Naive thymus-derived CD8-positive, alpha-beta T cell (primary cell): ENCODE measurements at regions not wholly inside any gene's neighbourhood (a gene's known extent, or its start where the extent isn't known, plus 50 kb on each side); places are given as distances from the start of the nearest gene placed in this dataset.

Experiments used
- ATAC-seq, 2 donors: fragments of 150-1000 bp; cut with Tn5 transposase in 1 of 2; sonication (Bioruptor Pico), chemical (Tn5 transposase) in 1 of 2; 1 replicate in 1 of 2; 2 replicates in 1 of 2; pipeline ENCODE4 v1.10.0; 2021; ENCODE audit warnings: mild to moderate bottlenecking in 2 of 2, moderate library complexity in 2 of 2
- POLR2A ChIA-PET: fragments of 350-600 bp; sonication (Branson Sonifier 250); formaldehyde crosslinking; loops from one replicate; lab custom pipeline; 2021; ENCODE audit warnings: antibody characterized with exemption; lab: Charles Lee
- DNase-seq, 10 donors: peaks; one replicate each; pipeline versions ENCODE4 v3.0.0 to v3.0.0-alpha.2; 2020 to 2022
- H3K27ac Mint-ChIP-seq, 10 donors: one replicate each; pipeline ENCODE4 v1.8.0; 2020 to 2022; ENCODE audit warnings: mild to moderate bottlenecking in 10 of 10, mixed read lengths in 10 of 10, moderate library complexity in 4 of 10, inconsistent platforms in 1 of 10
- H3K27me3 Mint-ChIP-seq, 5 donors: one replicate each; pipeline ENCODE4 v1.8.0; 2021 to 2022; ENCODE audit warnings: mixed read lengths in 5 of 5
- H3K36me3 Mint-ChIP-seq, 3 donors: one replicate each; pipeline ENCODE4 v1.8.0; 2020 to 2022; ENCODE audit warnings: mixed read lengths in 3 of 3, mild to moderate bottlenecking in 2 of 3, inconsistent platforms in 1 of 3
- H3K4me1 Mint-ChIP-seq, 4 donors: one replicate each; pipeline ENCODE4 v1.8.0; 2021 to 2022; ENCODE audit warnings: mixed read lengths in 4 of 4
- H3K4me3 Mint-ChIP-seq, 10 donors: one replicate each; pipeline ENCODE4 v1.8.0; 2020 to 2022; ENCODE audit warnings: mild to moderate bottlenecking in 10 of 10, mixed read lengths in 10 of 10, moderate library complexity in 6 of 10, inconsistent platforms in 1 of 10
- H3K9me3 Mint-ChIP-seq, 9 donors: one replicate each; pipeline ENCODE4 v1.8.0; 2020 to 2022; ENCODE audit warnings: mixed read lengths in 9 of 9, mild to moderate bottlenecking in 3 of 9, inconsistent platforms in 1 of 9, moderate library complexity in 1 of 9

GRCh38 chr6:67265996-67266921, 1368.8 kb upstream of the ADGRB3 start:
- no peak for ATAC-seq
- Mint-ChIP-seq H3K36me3 (no peaks in the 10 kb centered on the region), H3K4me1 (no peaks in the 10 kb centered on the region), H3K27ac (no peak overlapping the region), H3K9me3 (peaks cover 3 to 26% (median 13%) of the 10 kb centered on the region in 9 donors), H3K27me3 (no peaks in the 10 kb centered on the region), H3K4me3 (no peak overlapping the region)
- POLR2A ChIA-PET: no interaction called here
- DNase-seq: no peak

GRCh38 chr6:67252663-67253062, 1382.4 kb upstream of the ADGRB3 start:
- Mint-ChIP-seq H3K4me1 (no peaks in the 10 kb centered on the region), H3K9me3 (peaks cover 0 to 24% (median 3%) of the 10 kb centered on the region in 9 donors), H3K27ac (no peak overlapping the region), H3K4me3 (no peak overlapping the region), H3K36me3 (no peaks in the 10 kb centered on the region), H3K27me3 (no peaks in the 10 kb centered on the region)
- no peak for DNase-seq
- POLR2A ChIA-PET: no interaction called here
- no peak for ATAC-seq

- DNase-seq (no peak), ATAC-seq (no peak)
- POLR2A ChIA-PET: no interaction called here
- no peak overlapping the region for H3K27ac Mint-ChIP-seq
- H3K4me3 Mint-ChIP-seq: no peak overlapping the region
- no peaks in the 10 kb centered on the region for H3K36me3 Mint-ChIP-seq
- no peaks in the 10 kb centered on the region for H3K27me3 Mint-ChIP-seq
- H3K9me3 Mint-ChIP-seq: peaks cover 0 to 8% (median 2%) of the 10 kb centered on the region in 9 donors
- no peaks in the 10 kb centered on the region for H3K4me1 Mint-ChIP-seq
These were observed 1387.0 kb upstream of the ADGRB3 start for GRCh38 chr6:67248077-67248476.

GRCh38 chr6:67244037-67244436, 1391.0 kb upstream of the ADGRB3 start:
- Mint-ChIP-seq H3K4me3 (no peak overlapping the region), H3K9me3 (peaks cover 0 to 12% (median 0%) of the 10 kb centered on the region in 9 donors), H3K27ac (no peak overlapping the region), H3K4me1 (no peaks in the 10 kb centered on the region), H3K27me3 (no peaks in the 10 kb centered on the region), H3K36me3 (no peaks in the 10 kb centered on the region)
- ATAC-seq: no peak
- POLR2A ChIA-PET: no interaction called here
- no peak for DNase-seq

- no peak for DNase-seq
- Mint-ChIP-seq H3K27me3 (no peaks in the 10 kb centered on the region), H3K27ac (no peak overlapping the region), H3K36me3 (no peaks in the 10 kb centered on the region), H3K4me1 (no peaks in the 10 kb centered on the region), H3K4me3 (no peak overlapping the region), H3K9me3 (peaks cover 0 to 10% (median 2%) of the 10 kb centered on the region in 9 donors)
- POLR2A ChIA-PET: no interaction called here
- ATAC-seq: no peak
These were observed 1397.8 kb upstream of the ADGRB3 start for GRCh38 chr6:67237277-67237676.

GRCh38 chr6:67231092-67231491, 1404.0 kb upstream of the ADGRB3 start:
- ATAC-seq: no peak
- H3K27ac Mint-ChIP-seq: no peak overlapping the region
- no peaks in the 10 kb centered on the region for H3K27me3 Mint-ChIP-seq
- H3K9me3 Mint-ChIP-seq: peaks cover 0 to 8% (median 4%) of the 10 kb centered on the region in 9 donors
- no peak for DNase-seq
- no peaks in the 10 kb centered on the region for H3K36me3 Mint-ChIP-seq
- no peaks in the 10 kb centered on the region for H3K4me1 Mint-ChIP-seq
- POLR2A ChIA-PET: no interaction called here
- H3K4me3 Mint-ChIP-seq: no peak overlapping the region

- Mint-ChIP-seq H3K36me3 (no peaks in the 10 kb centered on the region), H3K27me3 (no peaks in the 10 kb centered on the region), H3K4me3 (no peak overlapping the region), H3K4me1 (no peaks in the 10 kb centered on the region), H3K9me3 (peaks cover 3 to 27% (median 12%) of the 10 kb centered on the region in 9 donors), H3K27ac (no peak overlapping the region)
- POLR2A ChIA-PET: no interaction called here
- no peak for DNase-seq
- no peak for ATAC-seq
These were observed 1410.1 kb upstream of the ADGRB3 start for GRCh38 chr6:67224989-67225388.

- Mint-ChIP-seq H3K4me1 (no peaks in the 10 kb centered on the region), H3K27ac (no peak overlapping the region), H3K9me3 (peaks cover 3 to 27% (median 12%) of the 10 kb centered on the region in 9 donors), H3K36me3 (no peaks in the 10 kb centered on the region), H3K4me3 (no peak overlapping the region), H3K27me3 (no peaks in the 10 kb centered on the region)
- no peak for DNase-seq
- POLR2A ChIA-PET: no interaction called here
- no peak for ATAC-seq
These were observed 1413.9 kb upstream of the ADGRB3 start for GRCh38 chr6:67221226-67221625.

GRCh38 chr6:67219346-67219745, 1415.7 kb upstream of the ADGRB3 start:
- POLR2A ChIA-PET: no interaction called here
- Mint-ChIP-seq H3K36me3 (no peaks in the 10 kb centered on the region), H3K9me3 (peaks cover 3 to 25% (median 12%) of the 10 kb centered on the region in 9 donors), H3K27ac (no peak overlapping the region), H3K4me3 (no peak overlapping the region), H3K4me1 (no peaks in the 10 kb centered on the region), H3K27me3 (no peaks in the 10 kb centered on the region)
- no peak for ATAC-seq
- no peak for DNase-seq

- POLR2A ChIA-PET: no interaction called here
- H3K4me3 Mint-ChIP-seq: no peak overlapping the region
- no peak overlapping the region for H3K27ac Mint-ChIP-seq
- H3K36me3 Mint-ChIP-seq: no peaks in the 10 kb centered on the region
- no peaks in the 10 kb centered on the region for H3K4me1 Mint-ChIP-seq
- DNase-seq (no peak), ATAC-seq (no peak)
- peaks cover 0 to 15% (median 2%) of the 10 kb centered on the region in 9 donors for H3K9me3 Mint-ChIP-seq
- no peaks in the 10 kb centered on the region for H3K27me3 Mint-ChIP-seq
These were observed 1422.5 kb upstream of the ADGRB3 start for GRCh38 chr6:67212584-67212983.

GRCh38 chr6:67210450-67210849, 1424.6 kb upstream of the ADGRB3 start:
- Mint-ChIP-seq H3K36me3 (no peaks in the 10 kb centered on the region), H3K9me3 (peaks cover 0 to 24% (median 10%) of the 10 kb centered on the region in 9 donors), H3K4me3 (no peak overlapping the region), H3K4me1 (no peaks in the 10 kb centered on the region), H3K27ac (no peak overlapping the region), H3K27me3 (no peaks in the 10 kb centered on the region)
- POLR2A ChIA-PET: no interaction called here
- DNase-seq: no peak
- no peak for ATAC-seq

- Mint-ChIP-seq H3K4me3 (no peak overlapping the region), H3K27me3 (no peaks in the 10 kb centered on the region), H3K27ac (no peak overlapping the region), H3K9me3 (peaks cover 4 to 29% (median 13%) of the 10 kb centered on the region in 9 donors), H3K4me1 (peaks cover 0 to 2% (median 0%) of the 10 kb centered on the region in 4 donors), H3K36me3 (peaks cover 0 to 11% (median 0%) of the 10 kb centered on the region in 3 donors)
- ATAC-seq: no peak
- DNase-seq: no peak
- POLR2A ChIA-PET: no interaction called here
These were observed 1433.5 kb upstream of the ADGRB3 start for GRCh38 chr6:67201563-67201962.

GRCh38 chr6:67200626-67201403, 1434.3 kb upstream of the ADGRB3 start:
- no peak overlapping the region for H3K27ac Mint-ChIP-seq
- H3K9me3 Mint-ChIP-seq: peaks cover 4 to 25% (median 13%) of the 10 kb centered on the region in 9 donors
- H3K36me3 Mint-ChIP-seq: peaks cover 0 to 11% (median 0%) of the 10 kb centered on the region in 3 donors
- H3K27me3 Mint-ChIP-seq: no peaks in the 10 kb centered on the region
- DNase-seq (no peak), ATAC-seq (no peak)
- peaks cover 0 to 2% (median 0%) of the 10 kb centered on the region in 4 donors for H3K4me1 Mint-ChIP-seq
- H3K4me3 Mint-ChIP-seq: no peak overlapping the region
- POLR2A ChIA-PET: no interaction called here
